K562 (cell line): ENCODE measurements at regions not wholly inside any gene's neighbourhood (a gene's known extent, or its start where the extent isn't known, plus 50 kb on each side); places are given as distances from the start of the nearest gene placed in this dataset.
"Not testable (repeated sequence)": the region's sequence is repeated elsewhere in the genome, so short reads cannot be mapped to it uniquely, and the experiment has no call there.

Source experiments
- BHLHE40 ChIP-seq: IDR thresholded peaks from 2 replicates; pipeline ENCODE4 v1.6.1; 2011; ENCODE audit warnings: low read length, improper control_type of control experiment
- EZH2 ChIP-seq: IDR thresholded peaks from 2 replicates; pipeline ENCODE4 v1.6.1; 2012; ENCODE audit warnings: low read depth, mild to moderate bottlenecking, inconsistent platforms, low read length, borderline replicate concordance
- GATA2 ChIP-seq: sonication (generic); formaldehyde crosslinking; IDR thresholded peaks from 2 replicates; pipeline ENCODE4 v1.4.0; 2020; ENCODE audit warnings: mild to moderate bottlenecking, missing genetic modification reagents
- KDM2B ChIP-seq: fragments of 250-450 bp; sonication (Bioruptor Pico); IDR thresholded peaks from 2 replicates; pipeline ENCODE4 v1.8.0; 2021; ENCODE audit warnings: mild to moderate bottlenecking, moderate library complexity
- MXI1 ChIP-seq: IDR thresholded peaks from 2 replicates; pipeline ENCODE4 v1.6.1; 2011; ENCODE audit warnings: low read depth, mild to moderate bottlenecking, improper control_type of control experiment, low read length
- NRF1 ChIP-seq, 2 experiments: fragments of 450-650 bp; IDR thresholded peaks in 1 of 2; conservative IDR thresholded peaks in 1 of 2; 2 replicates each; pipeline ENCODE4 v1.6.1; 2014; ENCODE audit warnings: mild to moderate bottlenecking in 2 of 2
- RNF2 ChIP-seq: sonication (generic); IDR thresholded peaks from 2 replicates; pipeline ENCODE4 v1.6.1; 2016
- SIN3A ChIP-seq, 2 experiments: fragments of 150-350 bp in 1 of 2; IDR thresholded peaks; 2 replicates each; pipeline ENCODE4 v1.6.1; 2011 to 2016; ENCODE audit warnings: borderline replicate concordance in 2 of 2, low read depth in 2 of 2, low read length in 2 of 2, mild to moderate bottlenecking in 2 of 2, moderate library complexity in 2 of 2; ENCODE audit not compliant: control insufficient read depth in 1 of 2
- TEAD1 ChIP-seq, 2 experiments: fragments of 450-650 bp in 1 of 2; sonication (generic) in 1 of 2; formaldehyde crosslinking; IDR thresholded peaks; 2 replicates each; pipeline versions ENCODE4 v1.4.0 to v1.8.0; 2020 to 2022; ENCODE audit warnings: mild to moderate bottlenecking in 2 of 2, missing genetic modification reagents in 1 of 2
- ZNF324 ChIP-seq: fragments of 250-450 bp; sonication (Bioruptor Pico); IDR thresholded peaks from 2 replicates; pipeline ENCODE4 v1.4.0; 2020; ENCODE audit warnings: mild to moderate bottlenecking
- TF ChIP-seq, protein P1 (sequence below): sonication (generic); formaldehyde crosslinking; IDR thresholded peaks from 2 replicates; pipeline ENCODE4 v1.8.0; 2022; ENCODE audit warnings: mild to moderate bottlenecking, missing genetic modification reagents
- TF ChIP-seq, protein P2 (sequence below), 3 experiments: IDR thresholded peaks in 2 of 3; conservative IDR thresholded peaks in 1 of 3; 2 replicates each; pipeline ENCODE4 v1.5.1; 2011 to 2012; ENCODE audit warnings: low read length in 3 of 3, mild to moderate bottlenecking in 3 of 3, control low read depth in 2 of 3, improper control_type of control experiment in 1 of 3, inconsistent platforms in 1 of 3, low read depth in 1 of 3, mixed read lengths in 1 of 3, moderate library complexity in 1 of 3; ENCODE audit not compliant: insufficient read depth in 2 of 3

DNA sequence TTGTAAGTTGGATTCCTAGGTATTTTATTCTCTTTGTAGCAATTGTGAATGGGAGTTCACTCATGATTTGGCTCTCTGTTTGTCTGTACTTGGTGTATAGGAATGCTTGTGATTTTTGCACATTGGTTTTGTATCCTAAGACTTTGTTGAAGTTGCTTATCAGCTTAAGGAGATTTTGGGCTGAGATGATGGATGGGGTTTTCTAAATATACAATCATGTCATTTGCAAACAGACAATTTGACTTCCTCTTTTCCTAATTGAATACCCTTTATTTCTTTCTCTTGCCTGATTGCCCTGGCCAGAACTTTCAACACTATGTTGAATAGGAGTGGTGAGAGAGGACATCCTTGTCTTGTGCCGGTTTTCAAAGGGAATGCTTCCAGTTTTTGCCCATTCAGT is 391.8 kb downstream of the NPIPA7 start:
- TF ChIP-seq KDM2B (CRISPR knock-in tag); MXI1; BHLHE40; GATA2 (CRISPR knock-in tag); RNF2; SIN3A (IDR thresholded peaks at IDR 0.05; ENCODE audit: borderline replicate concordance in 2 of 2, control insufficient read depth in 1 of 2, low read depth in 2 of 2, low read length in 2 of 2); ZNF324 (CRISPR knock-in tag); TEAD1 (CRISPR knock-in tag; IDR thresholded peaks at IDR 0.05); NRF1 (conservative IDR thresholded peaks at IDR 0.05 in 1 of 2, IDR thresholded peaks at IDR 0.05 in 1 of 2); EZH2: not testable (repeated sequence)
- TF ChIP-seq, protein P1, sequence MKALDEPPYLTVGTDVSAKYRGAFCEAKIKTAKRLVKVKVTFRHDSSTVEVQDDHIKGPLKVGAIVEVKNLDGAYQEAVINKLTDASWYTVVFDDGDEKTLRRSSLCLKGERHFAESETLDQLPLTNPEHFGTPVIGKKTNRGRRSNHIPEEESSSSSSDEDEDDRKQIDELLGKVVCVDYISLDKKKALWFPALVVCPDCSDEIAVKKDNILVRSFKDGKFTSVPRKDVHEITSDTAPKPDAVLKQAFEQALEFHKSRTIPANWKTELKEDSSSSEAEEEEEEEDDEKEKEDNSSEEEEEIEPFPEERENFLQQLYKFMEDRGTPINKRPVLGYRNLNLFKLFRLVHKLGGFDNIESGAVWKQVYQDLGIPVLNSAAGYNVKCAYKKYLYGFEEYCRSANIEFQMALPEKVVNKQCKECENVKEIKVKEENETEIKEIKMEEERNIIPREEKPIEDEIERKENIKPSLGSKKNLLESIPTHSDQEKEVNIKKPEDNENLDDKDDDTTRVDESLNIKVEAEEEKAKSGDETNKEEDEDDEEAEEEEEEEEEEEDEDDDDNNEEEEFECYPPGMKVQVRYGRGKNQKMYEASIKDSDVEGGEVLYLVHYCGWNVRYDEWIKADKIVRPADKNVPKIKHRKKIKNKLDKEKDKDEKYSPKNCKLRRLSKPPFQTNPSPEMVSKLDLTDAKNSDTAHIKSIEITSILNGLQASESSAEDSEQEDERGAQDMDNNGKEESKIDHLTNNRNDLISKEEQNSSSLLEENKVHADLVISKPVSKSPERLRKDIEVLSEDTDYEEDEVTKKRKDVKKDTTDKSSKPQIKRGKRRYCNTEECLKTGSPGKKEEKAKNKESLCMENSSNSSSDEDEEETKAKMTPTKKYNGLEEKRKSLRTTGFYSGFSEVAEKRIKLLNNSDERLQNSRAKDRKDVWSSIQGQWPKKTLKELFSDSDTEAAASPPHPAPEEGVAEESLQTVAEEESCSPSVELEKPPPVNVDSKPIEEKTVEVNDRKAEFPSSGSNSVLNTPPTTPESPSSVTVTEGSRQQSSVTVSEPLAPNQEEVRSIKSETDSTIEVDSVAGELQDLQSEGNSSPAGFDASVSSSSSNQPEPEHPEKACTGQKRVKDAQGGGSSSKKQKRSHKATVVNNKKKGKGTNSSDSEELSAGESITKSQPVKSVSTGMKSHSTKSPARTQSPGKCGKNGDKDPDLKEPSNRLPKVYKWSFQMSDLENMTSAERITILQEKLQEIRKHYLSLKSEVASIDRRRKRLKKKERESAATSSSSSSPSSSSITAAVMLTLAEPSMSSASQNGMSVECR (CRISPR knock-in tag), result not testable (repeated sequence)
- TF ChIP-seq, protein P2, sequence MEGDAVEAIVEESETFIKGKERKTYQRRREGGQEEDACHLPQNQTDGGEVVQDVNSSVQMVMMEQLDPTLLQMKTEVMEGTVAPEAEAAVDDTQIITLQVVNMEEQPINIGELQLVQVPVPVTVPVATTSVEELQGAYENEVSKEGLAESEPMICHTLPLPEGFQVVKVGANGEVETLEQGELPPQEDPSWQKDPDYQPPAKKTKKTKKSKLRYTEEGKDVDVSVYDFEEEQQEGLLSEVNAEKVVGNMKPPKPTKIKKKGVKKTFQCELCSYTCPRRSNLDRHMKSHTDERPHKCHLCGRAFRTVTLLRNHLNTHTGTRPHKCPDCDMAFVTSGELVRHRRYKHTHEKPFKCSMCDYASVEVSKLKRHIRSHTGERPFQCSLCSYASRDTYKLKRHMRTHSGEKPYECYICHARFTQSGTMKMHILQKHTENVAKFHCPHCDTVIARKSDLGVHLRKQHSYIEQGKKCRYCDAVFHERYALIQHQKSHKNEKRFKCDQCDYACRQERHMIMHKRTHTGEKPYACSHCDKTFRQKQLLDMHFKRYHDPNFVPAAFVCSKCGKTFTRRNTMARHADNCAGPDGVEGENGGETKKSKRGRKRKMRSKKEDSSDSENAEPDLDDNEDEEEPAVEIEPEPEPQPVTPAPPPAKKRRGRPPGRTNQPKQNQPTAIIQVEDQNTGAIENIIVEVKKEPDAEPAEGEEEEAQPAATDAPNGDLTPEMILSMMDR (IDR thresholded peaks at IDR 0.05 in 2 of 3, conservative IDR thresholded peaks at IDR 0.05 in 1 of 3; ENCODE audit: insufficient read depth in 2 of 3, low read depth in 1 of 3, low read length in 3 of 3), result not testable (repeated sequence)
